ENCODE measurements at regions not wholly inside any gene's neighbourhood (a gene's known extent, or its start where the extent isn't known, plus 50 kb on each side); places are given as distances from the start of the nearest gene placed in this dataset.

- TF ChIP-seq POLR2A (IDR thresholded peaks at IDR 0.05) (no peak), CTCF (IDR thresholded peaks at IDR 0.05) (no peak)
These were observed 321.9 kb downstream of the MIAT start for GRCh38 chr22:26979294-26979693.

Data from Peyer's patch (tissue), 4 donors.